Stomach (tissue), 8 donors: ENCODE measurements at regions not wholly inside any gene's neighbourhood (a gene's known extent, or its start where the extent isn't known, plus 50 kb on each side); places are given as distances from the start of the nearest gene placed in this dataset.

Experiments
- DNase-seq, 2 donors: peaks; one replicate each; pipeline versions ENCODE4 v3.0.0 to v3.0.0-alpha.2; 2013 to 2019
- H3K27ac ChIP-seq, 5 donors: fragments of 200-600 bp in 4 of 5; sonication (generic) in 4 of 5; one replicate each; pipeline ENCODE4 v1.5.1; 2013 to 2019; ENCODE audit warnings: mild to moderate bottlenecking in 1 of 5, moderate library complexity in 1 of 5
- H3K27me3 ChIP-seq, 3 donors: fragments of 200-600 bp; sonication (generic); one replicate each; pipeline ENCODE4 v1.5.1; 2017 to 2019; ENCODE audit warnings: mixed run types in 1 of 3
- H3K36me3 ChIP-seq, 4 donors: fragments of 200-600 bp; sonication (generic); 1 replicate in 3 of 4; 2 replicates in 1 of 4; pipeline ENCODE4 v1.5.1; 2016 to 2019
- H3K4me1 ChIP-seq, 4 donors: fragments of 200-600 bp; sonication (generic); one replicate each; pipeline ENCODE4 v1.5.1; 2016 to 2019
- H3K4me3 ChIP-seq, 4 donors: fragments of 200-600 bp; sonication (generic) in 3 of 4; one replicate each; pipeline ENCODE4 v1.5.1; 2016 to 2019; ENCODE audit warnings: mild to moderate bottlenecking in 1 of 4
- H3K9me3 ChIP-seq, 4 donors: fragments of 200-600 bp; sonication (generic); one replicate each; pipeline ENCODE4 v1.5.1; 2016 to 2019
- CTCF ChIP-seq, 7 experiments: fragments of 450-650 bp in 4 of 7; fragments of 200-600 bp in 3 of 7; sonication (generic) in 3 of 7; IDR thresholded peaks; one replicate each; pipeline ENCODE4 v1.5.1; 2016 to 2019; ENCODE audit warnings: antibody characterized with exemption in 7 of 7, control low read depth in 2 of 7, mild to moderate bottlenecking in 1 of 7
- EP300 ChIP-seq: sonication (generic); formaldehyde crosslinking; IDR thresholded peaks from one replicate; pipeline ENCODE4 v1.6.1; 2017; ENCODE audit warnings: antibody characterized with exemption
- POLR2A ChIP-seq, 4 donors: fragments of 450-650 bp; IDR thresholded peaks; one replicate each; pipeline ENCODE4 v1.6.1; 2016; ENCODE audit warnings: antibody characterized with exemption in 4 of 4, control low read depth in 2 of 4, mild to moderate bottlenecking in 1 of 4, moderate library complexity in 1 of 4
- POLR2AphosphoS5 ChIP-seq, 3 donors: sonication (generic); formaldehyde crosslinking; IDR thresholded peaks; one replicate each; pipeline ENCODE4 v1.6.1; 2016; ENCODE audit warnings: antibody characterized with exemption in 3 of 3
- WGBS, 5 donors: extraction: QIAGEN DNeasy Blood & Tissue Kit in 3 of 5; methylation state at CpG; one replicate each; pipeline versions ENCODE4 v1.1.5 to v1.1.7; 2013 to 2018; 5-methylcytosine and 5-hydroxymethylcytosine counted together
- intact Hi-C: fragments of 100-400 bp; cut with DNase I; formaldehyde crosslinking; loops from one replicate; pipeline ENCODE4 v1.15.1; 2023; ENCODE audit warnings: low total_unique reads
- donor health status: healthy with polysubstance abuse.
- donor health status: Bipolar disorder and iron deficiency.
- donor health status: healthy.

GRCh38 chr4:114474188-114474800 is 124.3 kb upstream of the UGT8 start:
- 47 to 75% (median 54%) methylated on average over 3 of the region's 3 CpGs for WGBS, 5 donors

GRCh38 chr4:114476310-114476709 is 122.3 kb upstream of the UGT8 start:
- no peaks in the 10 kb centered on the region for H3K4me1 ChIP-seq
- H3K4me3 ChIP-seq, result no peak overlapping the region
- no peak for DNase-seq
- no peaks in the 10 kb centered on the region for H3K9me3 ChIP-seq
- H3K36me3 ChIP-seq, result no peaks in the 10 kb centered on the region
- 93 to 96% (median 96%) methylated on average over 9 of the region's 9 CpGs for WGBS, 5 donors
- intact Hi-C loops, result no loop called here
- H3K27me3 ChIP-seq, result no peaks in the 10 kb centered on the region
- H3K27ac ChIP-seq, result no peak overlapping the region
- no peak for TF ChIP-seq POLR2AphosphoS5 (IDR thresholded peaks at IDR 0.05)
- TF ChIP-seq EP300, result no peak
- TF ChIP-seq POLR2A (IDR thresholded peaks at IDR 0.05), result no peak
- no peak for TF ChIP-seq CTCF (IDR thresholded peaks at IDR 0.05)

More at GRCh38 chr4:114474188-114474800, 124.3 kb upstream of the UGT8 start:
- no peak for DNase-seq
- no peak for TF ChIP-seq CTCF (IDR thresholded peaks at IDR 0.05)
- no peak for TF ChIP-seq POLR2A (IDR thresholded peaks at IDR 0.05)
- TF ChIP-seq EP300, result no peak
- no peak for TF ChIP-seq POLR2AphosphoS5 (IDR thresholded peaks at IDR 0.05)
- Histone ChIP-seq H3K27ac (no peak overlapping the region), H3K9me3 (no peaks in the 10 kb centered on the region), H3K27me3 (no peaks in the 10 kb centered on the region), H3K4me3 (no peak overlapping the region), H3K36me3 (no peaks in the 10 kb centered on the region), H3K4me1 (no peaks in the 10 kb centered on the region)
- intact Hi-C loops, result no loop called here

GRCh38 chr4:114479595-114479994 is 119.0 kb upstream of the UGT8 start:
- TF ChIP-seq POLR2AphosphoS5 (IDR thresholded peaks at IDR 0.05) (no peak), POLR2A (IDR thresholded peaks at IDR 0.05) (no peak), EP300 (no peak), CTCF (IDR thresholded peaks at IDR 0.05) (no peak)
- Histone ChIP-seq H3K27me3 (no peaks in the 10 kb centered on the region), H3K9me3 (no peaks in the 10 kb centered on the region), H3K36me3 (no peaks in the 10 kb centered on the region), H3K27ac (no peak overlapping the region), H3K4me3 (no peak overlapping the region), H3K4me1 (no peaks in the 10 kb centered on the region)
- DNase-seq, result peak in 1 of 2 donors; percentile 27
- intact Hi-C loops, result no loop called here
- 30 to 43% (median 40%) methylated on average over 3 of the region's 3 CpGs for WGBS, 5 donors

DNA sequence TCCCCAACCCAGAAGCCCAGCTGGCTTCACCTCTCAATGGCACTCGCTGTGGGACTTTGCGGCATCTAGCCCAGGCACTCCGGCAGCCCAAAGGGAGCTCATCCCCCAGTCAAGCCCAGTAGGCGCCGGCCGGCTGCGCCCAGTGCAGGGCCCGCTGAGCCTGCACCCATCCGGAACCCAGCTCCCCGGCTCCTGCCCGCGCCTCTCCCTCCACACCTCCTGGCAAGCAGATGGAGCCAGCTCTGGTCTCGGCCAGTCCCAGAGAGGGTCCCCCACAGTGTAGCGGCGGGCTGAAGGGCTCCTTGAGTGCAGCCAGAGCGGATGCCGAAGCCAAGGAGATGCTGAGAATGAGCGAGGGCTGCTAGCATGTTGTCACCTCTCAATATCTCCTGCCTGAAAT is 116.8 kb upstream of the UGT8 start:
- 89 to 94% (median 93%) methylated on average over 8 to 18 of the region's 18 CpGs for WGBS, 5 donors

More for the DNA sequence above, 116.8 kb upstream of the UGT8 start:
- intact Hi-C loops, result no loop called here
- Histone ChIP-seq H3K36me3 (no peaks in the 10 kb centered on the region), H3K4me3 (no peak overlapping the region), H3K27me3 (no peaks in the 10 kb centered on the region), H3K27ac (no peak overlapping the region), H3K4me1 (no peaks in the 10 kb centered on the region), H3K9me3 (no peaks in the 10 kb centered on the region)
- TF ChIP-seq CTCF (IDR thresholded peaks at IDR 0.05) (no peak), EP300 (no peak), POLR2AphosphoS5 (IDR thresholded peaks at IDR 0.05) (no peak), POLR2A (IDR thresholded peaks at IDR 0.05) (no peak)
- no peak for DNase-seq
